ENCODE measurements at regions not wholly inside any gene's neighbourhood (a gene's known extent, or its start where the extent isn't known, plus 50 kb on each side); places are given as distances from the start of the nearest gene placed in this dataset.

DNA sequence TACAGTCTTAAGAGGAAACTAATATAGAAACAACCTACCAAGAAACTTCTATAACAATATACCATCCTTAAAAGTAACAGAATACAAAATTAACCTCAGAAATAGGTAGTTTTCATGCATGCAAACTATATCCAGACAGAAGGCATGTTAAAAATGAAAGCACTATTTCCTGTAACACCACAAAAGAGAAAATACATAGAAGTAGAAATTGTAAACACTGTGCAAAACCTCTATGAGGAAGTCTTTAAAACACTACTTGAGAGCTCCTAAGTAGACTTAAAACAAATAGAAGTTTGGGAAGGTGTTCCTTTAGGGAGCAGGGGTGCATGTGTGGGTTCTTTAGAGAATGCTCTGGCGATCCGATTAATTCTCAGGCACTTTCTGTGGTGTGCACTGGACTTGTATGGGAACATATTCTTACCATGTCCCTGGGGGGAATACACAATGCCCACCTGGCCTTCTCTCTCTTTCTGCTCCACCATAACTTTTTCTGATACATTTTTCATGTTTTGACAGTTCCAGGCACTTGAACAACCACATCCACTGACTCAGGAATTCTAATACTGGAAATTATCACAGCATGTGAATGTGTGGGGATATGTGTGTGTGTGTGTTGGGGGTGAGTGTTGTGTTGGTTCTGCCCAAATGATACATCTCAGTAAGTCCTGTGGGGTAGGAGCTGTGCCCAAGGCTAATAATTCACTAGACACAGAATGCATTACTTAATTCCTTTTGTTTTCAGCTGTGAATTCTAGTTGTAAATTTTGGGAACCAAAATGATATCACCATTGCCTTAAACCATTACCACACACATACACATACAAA lies 866.3 kb upstream of the B3GALT2 start:
- H3K27ac ChIP-seq (ENCODE audit: insufficient read depth, low read depth, low read length) = no peak overlapping the region
- ChIA-PET POLR2A (no interaction called here), CTCF (interaction anchor here (1.2 kb wide), 1 partner anchor 9 kb away, joined by 5 read pairs; no protein-coding TSS in a partner anchor)
- TF ChIP-seq EZH2 (IDR thresholded peaks at IDR 0.05; ENCODE audit: borderline replicate concordance, low read depth, low read length, severe bottlenecking) (no peak), JUN (IDR thresholded peaks at IDR 0.05; ENCODE audit: borderline replicate concordance, insufficient read depth, insufficient read length, low read depth) (no peak), POLR2A (IDR thresholded peaks at IDR 0.05; ENCODE audit: low read depth, low read length) (no peak), POLR2AphosphoS5 (IDR thresholded peaks at IDR 0.05; ENCODE audit: insufficient read depth, low read depth, low read length) (no peak), GATA2 (IDR thresholded peaks at IDR 0.05; ENCODE audit: insufficient read depth, insufficient read length, low read depth, low read length) (no peak), MYC (IDR thresholded peaks at IDR 0.05; ENCODE audit: low read depth, low read length) (no peak), FOS (IDR thresholded peaks at IDR 0.05; ENCODE audit: borderline replicate concordance, insufficient read depth, low read length) (no peak)
- TF ChIP-seq, protein P1, sequence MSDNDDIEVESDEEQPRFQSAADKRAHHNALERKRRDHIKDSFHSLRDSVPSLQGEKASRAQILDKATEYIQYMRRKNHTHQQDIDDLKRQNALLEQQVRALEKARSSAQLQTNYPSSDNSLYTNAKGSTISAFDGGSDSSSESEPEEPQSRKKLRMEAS (IDR thresholded peaks at IDR 0.05; ENCODE audit: insufficient read depth, insufficient read length) = no peak
- TF ChIP-seq, protein P2, sequence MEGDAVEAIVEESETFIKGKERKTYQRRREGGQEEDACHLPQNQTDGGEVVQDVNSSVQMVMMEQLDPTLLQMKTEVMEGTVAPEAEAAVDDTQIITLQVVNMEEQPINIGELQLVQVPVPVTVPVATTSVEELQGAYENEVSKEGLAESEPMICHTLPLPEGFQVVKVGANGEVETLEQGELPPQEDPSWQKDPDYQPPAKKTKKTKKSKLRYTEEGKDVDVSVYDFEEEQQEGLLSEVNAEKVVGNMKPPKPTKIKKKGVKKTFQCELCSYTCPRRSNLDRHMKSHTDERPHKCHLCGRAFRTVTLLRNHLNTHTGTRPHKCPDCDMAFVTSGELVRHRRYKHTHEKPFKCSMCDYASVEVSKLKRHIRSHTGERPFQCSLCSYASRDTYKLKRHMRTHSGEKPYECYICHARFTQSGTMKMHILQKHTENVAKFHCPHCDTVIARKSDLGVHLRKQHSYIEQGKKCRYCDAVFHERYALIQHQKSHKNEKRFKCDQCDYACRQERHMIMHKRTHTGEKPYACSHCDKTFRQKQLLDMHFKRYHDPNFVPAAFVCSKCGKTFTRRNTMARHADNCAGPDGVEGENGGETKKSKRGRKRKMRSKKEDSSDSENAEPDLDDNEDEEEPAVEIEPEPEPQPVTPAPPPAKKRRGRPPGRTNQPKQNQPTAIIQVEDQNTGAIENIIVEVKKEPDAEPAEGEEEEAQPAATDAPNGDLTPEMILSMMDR (IDR thresholded peaks at IDR 0.05; ENCODE audit: extremely low read depth in 1 of 2, insufficient read depth in 1 of 2, low read depth in 1 of 2, low read length in 2 of 2) = no peak
- intact Hi-C loops (cut with micrococcal nuclease) = no loop called here
- BruUV-seq (replicated peaks) = no TSS peak
- no peaks in the 10 kb centered on the region for H4K20me1 ChIP-seq (replicated peaks; ENCODE audit: control insufficient read depth, extremely low read depth, insufficient read depth, low read length)
- no peaks in the 10 kb centered on the region for H3K4me1 ChIP-seq (ENCODE audit: control insufficient read depth, extremely low read depth, insufficient read depth, low read length)
- H3K4me3 ChIP-seq (replicated peaks in 1 of 3; ENCODE audit: insufficient read depth in 1 of 3, low read depth in 1 of 3, low read length in 3 of 3) = no peak overlapping the region
- FAIRE-seq (no peak), DNase-seq (ENCODE audit: low read depth, low spot score) (no peak)
- H3K9ac ChIP-seq (replicated peaks; ENCODE audit: extremely low read depth, insufficient read depth, low read length) = no peak overlapping the region
- no peak overlapping the region for H3K4me2 ChIP-seq (ENCODE audit: insufficient read depth, low read length)
- no peaks in the 10 kb centered on the region for H3K36me3 ChIP-seq (ENCODE audit: control insufficient read depth in 2 of 2, extremely low read depth in 1 of 2, insufficient read depth in 2 of 2, low read length in 2 of 2)
- dilution Hi-C loops (cut with MboI; ENCODE audit: extremely low pct_ligation_motif_present, low sequenced_read_pairs) = no loop called here
- no peak overlapping the region for H2AFZ ChIP-seq (ENCODE audit: low read depth, low read length)
- no peaks in the 10 kb centered on the region for H3K27me3 ChIP-seq (ENCODE audit: control insufficient read depth in 2 of 2, insufficient read depth in 2 of 2, low read length in 2 of 2)
- H3K9me3 ChIP-seq (replicated peaks; ENCODE audit: control insufficient read depth, insufficient read depth, low read length) = no peaks in the 10 kb centered on the region
- no peaks in the 10 kb centered on the region for H3K9me1 ChIP-seq (replicated peaks; ENCODE audit: control insufficient read depth, extremely low read depth, insufficient read depth, low read length)
- no peaks in the 10 kb centered on the region for H3K79me2 ChIP-seq (ENCODE audit: control insufficient read depth, insufficient read depth, low read length)
